Esophagus muscularis mucosa (tissue), 4 donors: ENCODE measurements at regions not wholly inside any gene's neighbourhood (a gene's known extent, or its start where the extent isn't known, plus 50 kb on each side); places are given as distances from the start of the nearest gene placed in this dataset.

ENCODE experiments used
- DNase-seq: peaks from one replicate; pipeline ENCODE4 v3.0.0-alpha.2; 2017; ENCODE audit errors: extremely low spot score
- H3K27ac ChIP-seq, 4 donors: fragments of 200-600 bp; sonication (generic); replicated peaks in 1 of 4; 1 replicate in 3 of 4; 2 replicates in 1 of 4; pipeline ENCODE4 v1.5.1; 2016 to 2019; ENCODE audit warnings: mild to moderate bottlenecking in 1 of 4
- H3K27me3 ChIP-seq, 4 donors: fragments of 200-600 bp; sonication (generic); one replicate each; pipeline versions ENCODE4 v1.5.1 to v1.6.0; 2016 to 2019
- H3K36me3 ChIP-seq, 4 donors: fragments of 200-600 bp; sonication (generic); one replicate each; pipeline ENCODE4 v1.5.1; 2016 to 2019
- H3K4me1 ChIP-seq, 4 donors: fragments of 200-600 bp; sonication (generic); one replicate each; pipeline ENCODE4 v1.5.1; 2016 to 2019
- H3K4me3 ChIP-seq, 4 donors: fragments of 200-600 bp; sonication (generic); 1 replicate in 2 of 4; 2 replicates in 2 of 4; pipeline ENCODE4 v1.5.1; 2016 to 2019; ENCODE audit warnings: mild to moderate bottlenecking in 4 of 4, moderate library complexity in 1 of 4
- H3K9me3 ChIP-seq, 4 donors: fragments of 200-600 bp; sonication (generic); 1 replicate in 3 of 4; 2 replicates in 1 of 4; pipeline ENCODE4 v1.5.1; 2016 to 2019
- CTCF ChIP-seq, 3 experiments: fragments of 200-600 bp in 2 of 3; fragments of 450-650 bp in 1 of 3; sonication (generic) in 2 of 3; IDR thresholded peaks; one replicate each; pipeline ENCODE4 v1.5.1; 2017 to 2019; ENCODE audit warnings: antibody characterized with exemption in 3 of 3, mild to moderate bottlenecking in 2 of 3, moderate library complexity in 1 of 3
- EP300 ChIP-seq: sonication (generic); formaldehyde crosslinking; IDR thresholded peaks from one replicate; pipeline ENCODE4 v1.6.1; 2017; ENCODE audit warnings: antibody characterized with exemption
- POLR2A ChIP-seq: fragments of 450-650 bp; IDR thresholded peaks from one replicate; pipeline ENCODE4 v1.6.1; 2017; ENCODE audit warnings: antibody characterized with exemption, moderate library complexity, mild to moderate bottlenecking, low read depth
- POLR2AphosphoS5 ChIP-seq, 2 donors: sonication (generic); formaldehyde crosslinking; IDR thresholded peaks; one replicate each; pipeline ENCODE4 v1.6.1; 2017; ENCODE audit warnings: antibody characterized with exemption in 2 of 2
- WGBS: methylation state at CpG from one replicate; pipeline ENCODE4 v1.1.5; 2018; 5-methylcytosine and 5-hydroxymethylcytosine counted together
- intact Hi-C: fragments of 100-400 bp; cut with DNase I; formaldehyde crosslinking; loops from one replicate; pipeline ENCODE4 v1.15.1; 2023

- Histone ChIP-seq H3K27me3 (peaks cover 0 to 18% (median 0%) of the 10 kb centered on the region in 4 donors), H3K9me3 (peaks cover 0 to 24% (median 14%) of the 10 kb centered on the region in 4 donors), H3K4me3 (no peak overlapping the region), H3K4me1 (no peaks in the 10 kb centered on the region), H3K27ac (no peak overlapping the region), H3K36me3 (no peaks in the 10 kb centered on the region)
- TF ChIP-seq CTCF (IDR thresholded peaks at IDR 0.05), result no peak
- no peak for TF ChIP-seq POLR2A
- no peak for TF ChIP-seq POLR2AphosphoS5 (IDR thresholded peaks at IDR 0.05)
- no peak for TF ChIP-seq EP300
- no peak for DNase-seq
- intact Hi-C loops, result no loop called here
These were observed 245.1 kb upstream of the MSX2 start for GRCh38 chr5:174479325-174479724.

- no peaks in the 10 kb centered on the region for H3K4me1 ChIP-seq
- peaks cover 0 to 31% (median 23%) of the 10 kb centered on the region in 4 donors for H3K9me3 ChIP-seq
- DNase-seq, result no peak
- H3K27ac ChIP-seq, result no peak overlapping the region
- intact Hi-C loops, result no loop called here
- 89% methylated on average over 1 of the region's 1 CpG for WGBS
- no peak for TF ChIP-seq CTCF (IDR thresholded peaks at IDR 0.05)
- no peak for TF ChIP-seq POLR2A
- no peak for TF ChIP-seq POLR2AphosphoS5 (IDR thresholded peaks at IDR 0.05)
- TF ChIP-seq EP300, result no peak
- no peaks in the 10 kb centered on the region for H3K36me3 ChIP-seq
- no peak overlapping the region for H3K4me3 ChIP-seq
- peaks cover 0 to 23% (median 0%) of the 10 kb centered on the region in 4 donors for H3K27me3 ChIP-seq
These were observed 242.6 kb upstream of the MSX2 start for GRCh38 chr5:174481737-174482136.

- no peaks in the 10 kb centered on the region for H3K36me3 ChIP-seq
- no peak overlapping the region for H3K4me3 ChIP-seq
- WGBS, result 52% methylated on average over 8 of the region's 8 CpGs
- intact Hi-C loops, result no loop called here
- H3K9me3 ChIP-seq, result peaks cover 0 to 31% (median 23%) of the 10 kb centered on the region in 4 donors
- no peak for DNase-seq
- TF ChIP-seq POLR2A, result no peak
- no peak for TF ChIP-seq EP300
- TF ChIP-seq POLR2AphosphoS5 (IDR thresholded peaks at IDR 0.05), result no peak
- no peak for TF ChIP-seq CTCF (IDR thresholded peaks at IDR 0.05)
- no peaks in the 10 kb centered on the region for H3K4me1 ChIP-seq
- H3K27me3 ChIP-seq, result peaks cover 0 to 23% (median 0%) of the 10 kb centered on the region in 4 donors
- H3K27ac ChIP-seq, result no peak overlapping the region
These were observed 241.8 kb upstream of the MSX2 start for GRCh38 chr5:174482607-174483024.

- no peak for DNase-seq
- Histone ChIP-seq H3K27me3 (peaks cover 0 to 23% (median 0%) of the 10 kb centered on the region in 4 donors), H3K36me3 (no peaks in the 10 kb centered on the region), H3K4me1 (no peaks in the 10 kb centered on the region), H3K27ac (no peak overlapping the region), H3K4me3 (no peak overlapping the region), H3K9me3 (peaks cover 0 to 29% (median 21%) of the 10 kb centered on the region in 4 donors)
- intact Hi-C loops, result no loop called here
- no peak for TF ChIP-seq CTCF (IDR thresholded peaks at IDR 0.05)
- no peak for TF ChIP-seq POLR2AphosphoS5 (IDR thresholded peaks at IDR 0.05)
- TF ChIP-seq POLR2A, result no peak
- TF ChIP-seq EP300, result no peak
- 86% methylated on average over 4 of the region's 4 CpGs for WGBS
These were observed 241.0 kb upstream of the MSX2 start for GRCh38 chr5:174483411-174483810.

GRCh38 chr5:174489215-174489614 is 235.2 kb upstream of the MSX2 start:
- TF ChIP-seq EP300, result no peak
- no peak for TF ChIP-seq POLR2AphosphoS5 (IDR thresholded peaks at IDR 0.05)
- TF ChIP-seq CTCF (IDR thresholded peaks at IDR 0.05), result no peak
- TF ChIP-seq POLR2A, result no peak
- Histone ChIP-seq H3K36me3 (no peaks in the 10 kb centered on the region), H3K4me3 (no peak overlapping the region), H3K27me3 (peaks cover 0 to 5% (median 0%) of the 10 kb centered on the region in 4 donors), H3K9me3 (peaks cover 0 to 12% (median 7%) of the 10 kb centered on the region in 4 donors), H3K4me1 (no peaks in the 10 kb centered on the region), H3K27ac (no peak overlapping the region)
- 91% methylated on average over 3 of the region's 3 CpGs for WGBS
- DNase-seq, result no peak
- intact Hi-C loops, result no loop called here
